SU-DHL-6 (cell line): ENCODE measurements at regions not wholly inside any gene's neighbourhood (a gene's known extent, or its start where the extent isn't known, plus 50 kb on each side); places are given as distances from the start of the nearest gene placed in this dataset.
"Not testable (repeated sequence)": the region's sequence is repeated elsewhere in the genome, so short reads cannot be mapped to it uniquely, and the experiment has no call there.

Source experiments
- H2AFZ ChIP-seq: fragments of 200-600 bp; sonication (generic); 2 replicates; pipeline ENCODE4 v1.6.1; 2014; ENCODE audit warnings: low read depth, mild to moderate bottlenecking, moderate library complexity, mixed read lengths, antibody characterized with exemption, low read length; ENCODE audit not compliant: severe bottlenecking
- H3F3A ChIP-seq: fragments of 200-600 bp; shearing (Covaris generic); 2 replicates; pipeline ENCODE4 v1.6.0; 2016; ENCODE audit warnings: antibody characterized with exemption, mild to moderate bottlenecking; ENCODE audit not compliant: insufficient read depth
- H3K27ac ChIP-seq: fragments of 200-600 bp; sonication (generic); 2 replicates; pipeline ENCODE4 v1.5.1; 2016; ENCODE audit warnings: low read depth, mild to moderate bottlenecking, low read length, moderate library complexity, mixed read lengths
- H3K27me3 ChIP-seq: fragments of 200-600 bp; sonication (generic), shearing (Covaris generic); 2 replicates; pipeline ENCODE4 v1.6.0; 2014; ENCODE audit warnings: mild to moderate bottlenecking, low read length
- H3K36me3 ChIP-seq: fragments of 200-600 bp; sonication (generic); 2 replicates; pipeline ENCODE4 v1.6.1; 2014; ENCODE audit warnings: mild to moderate bottlenecking, low read length, mixed read lengths
- H3K4me2 ChIP-seq: fragments of 300-600, 200-600 bp; shearing (Covaris generic), sonication (generic); 2 replicates; pipeline ENCODE4 v1.6.0; 2014; ENCODE audit warnings: low read length, low read depth, mild to moderate bottlenecking; ENCODE audit not compliant: poor library complexity, severe bottlenecking
- H3K4me3 ChIP-seq: fragments of 200-600 bp; sonication (generic); 2 replicates; pipeline ENCODE4 v1.5.1; 2014; ENCODE audit warnings: antibody characterized with exemption, low read length, mild to moderate bottlenecking, mixed read lengths; ENCODE audit not compliant: insufficient read depth, poor library complexity, severe bottlenecking
- H3K79me2 ChIP-seq: fragments of 200-600 bp; sonication (generic); 2 replicates; pipeline ENCODE4 v1.6.1; 2014; ENCODE audit warnings: mild to moderate bottlenecking, low read length, moderate library complexity; ENCODE audit not compliant: insufficient read depth
- H3K9ac ChIP-seq: fragments of 200-600 bp; sonication (generic); 2 replicates; pipeline ENCODE4 v1.7.0; 2014; ENCODE audit warnings: mild to moderate bottlenecking, low read length
- H3K9me2 ChIP-seq: fragments of 200-600 bp; sonication (generic); replicated peaks from 2 replicates; pipeline ENCODE4 v1.6.1; 2014; ENCODE audit warnings: low read length; ENCODE audit not compliant: insufficient read depth
- H3K9me3 ChIP-seq: fragments of 200-600 bp; sonication (generic); 2 replicates; pipeline ENCODE4 v1.6.1; 2014; ENCODE audit warnings: low read length, mixed read lengths; ENCODE audit not compliant: insufficient read depth
- H4K20me1 ChIP-seq: fragments of 200-600 bp; sonication (generic); 2 replicates; pipeline ENCODE4 v1.6.1; 2014; ENCODE audit warnings: low read depth, mild to moderate bottlenecking, antibody characterized with exemption, low read length, moderate library complexity, mixed read lengths
- EZH2phosphoT487 ChIP-seq: fragments of 200-600 bp; sonication (generic), shearing (Covaris generic); conservative IDR thresholded peaks from 2 replicates; pipeline ENCODE4 v1.6.1; 2018; ENCODE audit warnings: mild to moderate bottlenecking, antibody characterized with exemption, low read length, moderate library complexity, mixed read lengths
- TF ChIP-seq, protein P1 (sequence below): fragments of 200-600 bp; sonication (generic); IDR thresholded peaks from one replicate; pipeline ENCODE4 v1.5.1; 2017; ENCODE audit warnings: antibody characterized with exemption, mild to moderate bottlenecking, low read length, moderate library complexity; ENCODE audit not compliant: insufficient read depth, poor library complexity, severe bottlenecking

DNA sequence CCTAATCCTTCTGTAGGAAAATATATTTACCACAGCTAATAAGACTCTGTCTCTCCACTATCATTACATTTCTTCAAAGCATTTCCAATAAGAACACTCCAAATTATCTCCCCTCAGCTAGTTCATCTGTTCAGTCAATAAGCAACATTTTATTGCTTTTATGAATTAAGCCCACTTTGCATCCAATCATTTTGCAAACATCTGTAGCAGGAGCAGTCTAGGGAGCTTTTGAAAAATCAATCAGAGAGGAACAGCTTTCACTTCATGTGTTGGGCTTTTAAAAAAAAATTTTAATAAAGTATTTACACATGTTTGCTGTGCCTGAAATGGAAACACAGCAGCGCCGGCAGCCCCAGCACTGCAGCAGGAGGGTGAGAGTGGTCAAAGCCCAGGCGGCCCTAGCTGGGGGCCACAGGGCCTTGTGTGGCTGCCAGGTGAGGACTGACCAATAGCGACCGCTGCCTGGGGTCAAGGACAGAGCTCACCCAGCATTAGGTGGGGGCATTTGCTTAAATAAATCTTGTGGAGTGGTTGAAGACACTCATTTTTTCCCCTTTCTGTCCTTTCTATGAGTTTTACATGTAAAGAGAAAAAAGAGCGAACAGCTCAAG is 250.7 kb downstream of the RNF144A start:
- Histone ChIP-seq H3F3A (no peaks in the 10 kb centered on the region), H2AFZ (no peak overlapping the region), H3K9me3 (no peaks in the 10 kb centered on the region), H3K27ac (no peak overlapping the region), H3K36me3 (no peaks in the 10 kb centered on the region), H4K20me1 (no peaks in the 10 kb centered on the region), H3K27me3 (no peaks in the 10 kb centered on the region), H3K9me2 (no peaks in the 10 kb centered on the region), H3K79me2 (no peaks in the 10 kb centered on the region), H3K9ac (no peak overlapping the region), H3K4me3 (no peak overlapping the region), H3K4me2 (no peak overlapping the region)
- TF ChIP-seq, protein P1, sequence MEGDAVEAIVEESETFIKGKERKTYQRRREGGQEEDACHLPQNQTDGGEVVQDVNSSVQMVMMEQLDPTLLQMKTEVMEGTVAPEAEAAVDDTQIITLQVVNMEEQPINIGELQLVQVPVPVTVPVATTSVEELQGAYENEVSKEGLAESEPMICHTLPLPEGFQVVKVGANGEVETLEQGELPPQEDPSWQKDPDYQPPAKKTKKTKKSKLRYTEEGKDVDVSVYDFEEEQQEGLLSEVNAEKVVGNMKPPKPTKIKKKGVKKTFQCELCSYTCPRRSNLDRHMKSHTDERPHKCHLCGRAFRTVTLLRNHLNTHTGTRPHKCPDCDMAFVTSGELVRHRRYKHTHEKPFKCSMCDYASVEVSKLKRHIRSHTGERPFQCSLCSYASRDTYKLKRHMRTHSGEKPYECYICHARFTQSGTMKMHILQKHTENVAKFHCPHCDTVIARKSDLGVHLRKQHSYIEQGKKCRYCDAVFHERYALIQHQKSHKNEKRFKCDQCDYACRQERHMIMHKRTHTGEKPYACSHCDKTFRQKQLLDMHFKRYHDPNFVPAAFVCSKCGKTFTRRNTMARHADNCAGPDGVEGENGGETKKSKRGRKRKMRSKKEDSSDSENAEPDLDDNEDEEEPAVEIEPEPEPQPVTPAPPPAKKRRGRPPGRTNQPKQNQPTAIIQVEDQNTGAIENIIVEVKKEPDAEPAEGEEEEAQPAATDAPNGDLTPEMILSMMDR: no peak
- no peak for TF ChIP-seq EZH2phosphoT487

DNA sequence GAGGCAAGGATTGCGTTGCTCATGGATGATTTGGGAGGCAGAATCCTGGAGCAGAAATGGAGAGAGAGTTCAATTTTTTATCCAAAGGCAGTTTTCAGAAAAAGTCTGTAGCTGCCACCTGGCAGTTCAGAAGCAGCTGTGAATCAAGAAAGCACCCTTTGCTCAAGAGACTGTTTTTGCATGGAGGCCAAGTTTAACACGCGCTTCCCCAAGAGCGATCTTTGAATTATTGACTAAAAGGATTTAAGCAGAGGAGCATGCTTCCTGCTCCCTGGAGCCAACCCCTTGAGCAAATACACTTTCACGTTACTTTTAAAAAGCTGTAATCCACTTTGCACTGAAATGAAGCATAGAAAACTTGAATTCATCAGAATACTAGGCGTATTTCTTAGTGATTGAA is 252.4 kb downstream of the RNF144A start:
- Histone ChIP-seq H4K20me1 (no peaks in the 10 kb centered on the region), H3K9ac (no peak overlapping the region), H3F3A (no peaks in the 10 kb centered on the region), H3K4me3 (no peak overlapping the region), H2AFZ (no peak overlapping the region), H3K9me2 (no peaks in the 10 kb centered on the region), H3K79me2 (no peaks in the 10 kb centered on the region), H3K4me2 (no peak overlapping the region), H3K9me3 (no peaks in the 10 kb centered on the region), H3K27ac (no peak overlapping the region), H3K36me3 (no peaks in the 10 kb centered on the region), H3K27me3 (no peaks in the 10 kb centered on the region)
- TF ChIP-seq, protein P1: no peak
- no peak for TF ChIP-seq EZH2phosphoT487

DNA sequence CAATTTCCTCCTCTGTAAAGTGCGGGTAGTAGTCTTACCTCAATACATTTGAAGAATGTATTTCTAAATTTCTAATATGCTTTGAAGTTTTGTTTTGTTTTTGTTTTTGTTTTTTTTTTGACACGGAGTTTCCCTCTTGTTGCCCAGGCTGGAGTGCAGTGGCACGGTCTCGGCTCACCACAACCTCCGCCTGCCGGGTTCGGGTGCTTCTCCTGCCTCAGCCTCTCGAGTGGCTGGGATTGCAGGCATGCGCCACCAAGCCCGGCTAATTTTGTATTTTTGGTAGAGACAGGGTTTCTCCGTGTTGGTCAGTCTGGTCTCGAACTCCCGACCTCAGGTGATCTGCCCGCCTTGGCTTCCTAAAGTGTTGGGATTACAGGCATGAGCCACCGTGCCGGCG is 261.8 kb downstream of the RNF144A start:
- H3F3A ChIP-seq, H3K36me3 ChIP-seq, H3K9me3 ChIP-seq, H4K20me1 ChIP-seq, H3K4me2 ChIP-seq, H3K9me2 ChIP-seq, H3K27ac ChIP-seq, H3K4me3 ChIP-seq, H3K27me3 ChIP-seq, H3K79me2 ChIP-seq, H2AFZ ChIP-seq, H3K9ac ChIP-seq: not testable (repeated sequence)

DNA sequence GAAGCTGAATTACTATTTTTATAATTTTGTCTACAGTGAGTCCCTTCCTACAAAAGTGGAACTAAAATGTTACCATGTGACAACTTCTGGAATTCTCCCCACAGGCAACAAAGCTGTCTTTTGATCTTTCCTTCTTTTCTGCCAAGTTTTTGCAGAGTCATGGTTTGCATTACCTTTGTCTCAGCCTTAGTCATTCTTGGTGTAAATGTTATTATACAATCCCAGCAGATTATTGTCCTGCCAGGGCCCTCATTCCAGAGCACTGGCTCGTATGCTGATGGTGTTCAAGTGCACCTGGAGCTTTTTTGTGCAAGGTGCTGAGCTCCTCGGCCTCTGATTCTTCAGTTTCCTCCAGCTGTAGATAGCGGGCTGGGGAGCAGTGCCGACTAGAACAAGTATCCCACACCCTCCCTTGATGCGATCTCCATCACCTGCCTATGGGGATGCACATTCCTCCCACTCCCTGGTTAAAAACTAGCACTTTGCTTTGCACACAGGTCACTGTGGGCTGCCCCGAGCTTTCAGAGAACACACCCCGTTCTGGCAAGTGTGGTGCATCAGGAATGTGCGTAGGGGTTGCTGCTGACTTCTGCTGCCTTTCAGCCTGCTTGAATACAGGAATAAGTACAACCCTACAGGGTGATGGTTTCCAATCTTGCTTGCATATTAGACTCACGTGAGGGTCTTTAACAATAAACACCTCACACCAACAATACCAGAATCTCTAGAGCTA is 263.6 kb downstream of the RNF144A start:
- H3K4me3 ChIP-seq: no peak overlapping the region
- H3K36me3 ChIP-seq: no peaks in the 10 kb centered on the region
- no peak overlapping the region for H3K4me2 ChIP-seq
- no peak overlapping the region for H3K9ac ChIP-seq
- no peak overlapping the region for H3K27ac ChIP-seq
- no peaks in the 10 kb centered on the region for H3K9me3 ChIP-seq
- no peaks in the 10 kb centered on the region for H3K79me2 ChIP-seq
- TF ChIP-seq, protein P1: no peak
- no peak for TF ChIP-seq EZH2phosphoT487
- H3K27me3 ChIP-seq: no peaks in the 10 kb centered on the region
- H2AFZ ChIP-seq: no peak overlapping the region
- no peaks in the 10 kb centered on the region for H4K20me1 ChIP-seq
- no peaks in the 10 kb centered on the region for H3F3A ChIP-seq
- H3K9me2 ChIP-seq: no peaks in the 10 kb centered on the region
